SK-N-MC (cell line): ENCODE measurements at regions not wholly inside any gene's neighbourhood (a gene's known extent, or its start where the extent isn't known, plus 50 kb on each side); places are given as distances from the start of the nearest gene placed in this dataset.

Experiments
- EZH2 ChIP-seq: fragments of 200-600 bp; sonication (generic); IDR thresholded peaks from one replicate; pipeline ENCODE4 v1.6.1; 2017; ENCODE audit warnings: antibody characterized with exemption
- POLR2AphosphoS5 ChIP-seq: IDR thresholded peaks from 2 replicates; pipeline ENCODE4 v1.6.1; 2012; ENCODE audit warnings: mild to moderate bottlenecking, low read depth, low read length, borderline replicate concordance

- no peak for TF ChIP-seq EZH2
- TF ChIP-seq POLR2AphosphoS5: no peak
These were observed 135.9 kb upstream of the NTF3 start for GRCh38 chr12:5295996-5296395.
